ENCODE measurements at regions not wholly inside any gene's neighbourhood (a gene's known extent, or its start where the extent isn't known, plus 50 kb on each side); places are given as distances from the start of the nearest gene placed in this dataset.

DNA sequence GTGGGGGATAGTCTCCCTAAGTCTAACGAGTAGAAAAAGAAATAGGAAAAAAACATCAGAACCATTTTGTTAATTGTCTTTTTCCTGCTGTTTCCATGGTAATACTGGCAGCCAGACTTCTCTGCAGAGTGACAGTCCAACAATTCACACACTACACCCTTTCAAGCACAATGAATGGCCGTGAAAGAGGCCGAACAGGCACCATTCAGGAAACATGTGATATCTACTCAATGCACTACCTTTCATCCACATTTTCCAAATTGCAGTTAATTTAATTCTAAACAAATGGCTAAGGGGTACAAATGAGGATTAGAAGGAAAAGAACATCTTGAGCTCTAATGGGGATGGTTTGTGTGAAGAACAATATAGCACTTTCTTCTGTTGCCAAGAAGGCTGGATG is 358.5 kb upstream of the ANKRD30A start:
- Mint-ChIP-seq H3K27me3 (ENCODE audit: unreplicated experiment) (no peaks in the 10 kb centered on the region), H3K4me1 (ENCODE audit: unreplicated experiment) (no peaks in the 10 kb centered on the region), H3K4me3 (ENCODE audit: unreplicated experiment) (no peak overlapping the region), H3K9me3 (ENCODE audit: unreplicated experiment) (no peaks in the 10 kb centered on the region), H3K36me3 (ENCODE audit: low read depth, unreplicated experiment) (no peaks in the 10 kb centered on the region), H3K27ac (ENCODE audit: unreplicated experiment) (no peak overlapping the region)
- DNase-seq (ENCODE audit: low spot score), result no peak
- TF ChIP-seq, protein P1, sequence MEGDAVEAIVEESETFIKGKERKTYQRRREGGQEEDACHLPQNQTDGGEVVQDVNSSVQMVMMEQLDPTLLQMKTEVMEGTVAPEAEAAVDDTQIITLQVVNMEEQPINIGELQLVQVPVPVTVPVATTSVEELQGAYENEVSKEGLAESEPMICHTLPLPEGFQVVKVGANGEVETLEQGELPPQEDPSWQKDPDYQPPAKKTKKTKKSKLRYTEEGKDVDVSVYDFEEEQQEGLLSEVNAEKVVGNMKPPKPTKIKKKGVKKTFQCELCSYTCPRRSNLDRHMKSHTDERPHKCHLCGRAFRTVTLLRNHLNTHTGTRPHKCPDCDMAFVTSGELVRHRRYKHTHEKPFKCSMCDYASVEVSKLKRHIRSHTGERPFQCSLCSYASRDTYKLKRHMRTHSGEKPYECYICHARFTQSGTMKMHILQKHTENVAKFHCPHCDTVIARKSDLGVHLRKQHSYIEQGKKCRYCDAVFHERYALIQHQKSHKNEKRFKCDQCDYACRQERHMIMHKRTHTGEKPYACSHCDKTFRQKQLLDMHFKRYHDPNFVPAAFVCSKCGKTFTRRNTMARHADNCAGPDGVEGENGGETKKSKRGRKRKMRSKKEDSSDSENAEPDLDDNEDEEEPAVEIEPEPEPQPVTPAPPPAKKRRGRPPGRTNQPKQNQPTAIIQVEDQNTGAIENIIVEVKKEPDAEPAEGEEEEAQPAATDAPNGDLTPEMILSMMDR (IDR thresholded peaks at IDR 0.05; ENCODE audit: unreplicated experiment), result no peak

DNA sequence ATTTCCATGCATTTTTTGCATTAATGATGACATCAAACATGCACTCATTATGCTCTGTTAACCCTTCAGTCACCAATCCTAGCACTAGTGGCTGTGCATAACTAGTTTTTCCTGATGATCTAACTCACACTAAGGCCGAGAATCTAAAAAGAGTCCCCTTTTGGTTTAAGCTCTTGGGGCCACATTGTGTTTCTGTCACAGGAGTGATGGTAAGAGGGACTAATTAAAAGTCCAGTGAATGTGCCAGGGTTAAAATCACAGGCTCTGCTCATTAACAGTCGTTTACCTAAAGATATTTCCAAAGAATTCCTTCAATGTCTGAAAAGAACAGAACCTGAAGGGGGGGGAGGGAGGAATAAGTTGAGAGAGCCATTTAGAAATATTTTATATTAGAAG is 359.0 kb upstream of the ANKRD30A start:
- Mint-ChIP-seq H3K9me3 (ENCODE audit: unreplicated experiment) (no peaks in the 10 kb centered on the region), H3K4me1 (ENCODE audit: unreplicated experiment) (no peaks in the 10 kb centered on the region), H3K36me3 (ENCODE audit: low read depth, unreplicated experiment) (no peaks in the 10 kb centered on the region), H3K27ac (ENCODE audit: unreplicated experiment) (no peak overlapping the region), H3K27me3 (ENCODE audit: unreplicated experiment) (no peaks in the 10 kb centered on the region), H3K4me3 (ENCODE audit: unreplicated experiment) (no peak overlapping the region)
- TF ChIP-seq, protein P1 (IDR thresholded peaks at IDR 0.05; ENCODE audit: unreplicated experiment), result no peak
- no peak for DNase-seq (ENCODE audit: low spot score)

DNA sequence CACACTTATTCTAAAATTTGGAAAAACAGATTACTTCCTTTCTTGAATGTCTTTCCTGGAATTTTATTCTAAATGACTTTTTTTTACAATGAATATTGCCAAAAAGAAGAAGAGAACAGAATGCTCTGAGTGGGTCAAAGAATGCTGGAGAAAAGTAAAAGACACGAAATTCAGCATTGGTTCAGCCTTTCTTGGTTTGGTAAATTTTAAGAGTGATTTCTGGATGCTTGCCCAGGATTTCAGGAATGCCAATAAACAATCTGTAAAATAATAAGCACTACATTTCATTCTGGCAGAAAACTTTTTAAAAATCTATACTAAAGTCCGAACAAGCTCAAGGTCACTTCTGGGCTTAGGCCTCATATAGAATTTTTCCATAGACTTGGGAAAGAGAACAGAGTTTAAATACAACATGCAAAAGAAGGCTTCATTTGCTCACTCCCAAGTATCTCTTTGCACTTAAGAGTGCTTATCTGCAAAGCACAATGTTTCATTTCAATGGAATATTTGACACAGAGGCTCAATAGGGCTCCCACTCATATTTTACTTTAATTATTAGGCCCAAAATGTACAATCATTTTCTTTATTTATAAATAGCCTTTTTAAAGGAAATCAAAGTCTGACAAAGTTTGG is 359.5 kb upstream of the ANKRD30A start:
- Mint-ChIP-seq H3K27me3 (ENCODE audit: unreplicated experiment) (no peaks in the 10 kb centered on the region), H3K36me3 (ENCODE audit: low read depth, unreplicated experiment) (no peaks in the 10 kb centered on the region), H3K4me1 (ENCODE audit: unreplicated experiment) (no peaks in the 10 kb centered on the region), H3K9me3 (ENCODE audit: unreplicated experiment) (no peaks in the 10 kb centered on the region), H3K27ac (ENCODE audit: unreplicated experiment) (no peak overlapping the region), H3K4me3 (ENCODE audit: unreplicated experiment) (no peak overlapping the region)
- TF ChIP-seq, protein P1 (IDR thresholded peaks at IDR 0.05; ENCODE audit: unreplicated experiment), result no peak
- no peak for DNase-seq (ENCODE audit: low spot score)

DNA sequence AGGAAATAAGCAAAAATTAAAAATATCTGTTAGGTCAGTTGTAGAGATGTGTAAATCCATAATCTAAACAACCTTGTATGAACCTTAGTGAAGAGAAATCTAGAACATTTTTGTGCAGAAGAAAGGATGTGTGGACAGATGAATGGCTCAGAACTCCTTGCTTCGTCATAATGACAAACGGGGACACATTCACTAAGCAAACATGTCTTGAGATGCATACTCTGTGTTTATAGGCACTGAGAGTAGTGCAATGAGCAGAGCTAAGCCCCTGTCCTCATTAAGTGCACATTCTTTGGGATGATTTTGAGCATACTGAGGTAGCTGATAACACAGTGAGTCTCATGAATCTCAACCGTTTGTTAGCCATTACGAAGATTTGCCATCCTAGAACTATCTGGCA is 360.6 kb upstream of the ANKRD30A start:
- Mint-ChIP-seq H3K9me3 (ENCODE audit: unreplicated experiment) (no peaks in the 10 kb centered on the region), H3K4me3 (ENCODE audit: unreplicated experiment) (no peak overlapping the region), H3K27me3 (ENCODE audit: unreplicated experiment) (no peaks in the 10 kb centered on the region), H3K27ac (ENCODE audit: unreplicated experiment) (no peak overlapping the region), H3K4me1 (ENCODE audit: unreplicated experiment) (no peaks in the 10 kb centered on the region), H3K36me3 (ENCODE audit: low read depth, unreplicated experiment) (no peaks in the 10 kb centered on the region)
- no peak for DNase-seq (ENCODE audit: low spot score)
- TF ChIP-seq, protein P1 (IDR thresholded peaks at IDR 0.05; ENCODE audit: unreplicated experiment), result no peak

DNA sequence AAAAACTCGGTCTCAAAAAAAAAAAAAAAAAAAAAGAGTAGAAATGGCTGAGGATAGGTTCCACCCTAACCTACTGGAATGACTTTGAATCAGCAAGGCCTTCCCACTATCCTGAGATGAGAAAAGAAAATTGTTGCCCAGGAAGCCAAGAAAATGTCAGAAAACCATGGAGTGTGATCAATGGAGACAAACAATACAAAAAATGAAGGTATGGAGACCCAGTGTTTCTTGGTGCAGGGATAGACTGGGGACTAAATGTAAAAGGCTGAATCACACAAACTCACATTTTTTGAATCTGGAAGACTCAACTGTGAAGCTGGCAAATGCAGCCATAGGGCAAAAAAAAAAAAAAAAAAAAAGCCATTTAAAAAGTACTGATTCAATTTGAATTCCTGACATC is 364.3 kb upstream of the ANKRD30A start:
- TF ChIP-seq, protein P1 (IDR thresholded peaks at IDR 0.05; ENCODE audit: unreplicated experiment), result no peak
- DNase-seq (ENCODE audit: low spot score), result no peak
- Mint-ChIP-seq H3K9me3 (ENCODE audit: unreplicated experiment) (no peaks in the 10 kb centered on the region), H3K27ac (ENCODE audit: unreplicated experiment) (no peak overlapping the region), H3K4me1 (ENCODE audit: unreplicated experiment) (no peaks in the 10 kb centered on the region), H3K36me3 (ENCODE audit: low read depth, unreplicated experiment) (no peaks in the 10 kb centered on the region), H3K4me3 (ENCODE audit: unreplicated experiment) (no peak overlapping the region), H3K27me3 (ENCODE audit: unreplicated experiment) (no peaks in the 10 kb centered on the region)

Data from endothelial cell (in vitro differentiated cells).